CD4-positive, alpha-beta memory T cell (primary cell): ENCODE measurements at regions not wholly inside any gene's neighbourhood (a gene's known extent, or its start where the extent isn't known, plus 50 kb on each side); places are given as distances from the start of the nearest gene placed in this dataset.
"Not testable (repeated sequence)": the region's sequence is repeated elsewhere in the genome, so short reads cannot be mapped to it uniquely, and the experiment has no call there.

ENCODE experiments used
- CTCF ChIA-PET: fragments of 350-600 bp; sonication (Branson Sonifier 250); formaldehyde crosslinking; loops from one replicate; lab custom pipeline; 2021; ENCODE audit warnings: inconsistent platforms; ENCODE audit not compliant: partially characterized antibody; lab: Charles Lee
- POLR2A ChIA-PET: fragments of 350-600 bp; sonication (Branson Sonifier 250); formaldehyde crosslinking; loops from one replicate; lab custom pipeline; 2021; ENCODE audit not compliant: partially characterized antibody; lab: Charles Lee
- DNase-seq, 5 donors: peaks; one replicate each; pipeline versions ENCODE4 v3.0.0 to v3.0.0-alpha.2; 2020 to 2022; ENCODE audit warnings: mixed read lengths in 1 of 5
- H3K27ac ChIP-seq: one replicate; pipeline ENCODE4 v1.7.0; 2013; ENCODE audit warnings: low read depth, low read length
- H3K27me3 ChIP-seq: 2 replicates; pipeline ENCODE4 v1.7.0; 2013; ENCODE audit warnings: mild to moderate bottlenecking, low read length, moderate library complexity; ENCODE audit not compliant: insufficient read depth
- H3K36me3 ChIP-seq: 2 replicates; pipeline ENCODE4 v1.7.0; 2013; ENCODE audit warnings: mild to moderate bottlenecking, low read length, moderate library complexity; ENCODE audit not compliant: insufficient read depth
- H3K4me1 ChIP-seq: 2 replicates; pipeline ENCODE4 v1.7.0; 2013; ENCODE audit warnings: mild to moderate bottlenecking, low read length, moderate library complexity; ENCODE audit not compliant: insufficient read depth
- H3K4me3 ChIP-seq, 2 donors: one replicate each; pipeline ENCODE4 v1.7.0; 2013; ENCODE audit warnings: low read length in 2 of 2, mild to moderate bottlenecking in 1 of 2
- H3K9me3 ChIP-seq, 2 donors: one replicate each; pipeline ENCODE4 v1.7.0; 2013; ENCODE audit warnings: low read length in 2 of 2, control low read depth in 1 of 2; ENCODE audit not compliant: control insufficient read depth in 1 of 2
- H3K27ac Mint-ChIP-seq, 7 donors: one replicate each; pipeline ENCODE4 v1.8.0; 2020 to 2021; ENCODE audit warnings: mixed read lengths in 7 of 7, mild to moderate bottlenecking in 6 of 7, inconsistent platforms in 3 of 7, moderate library complexity in 3 of 7
- H3K27me3 Mint-ChIP-seq, 2 donors: one replicate each; pipeline ENCODE4 v1.8.0; 2020 to 2021; ENCODE audit warnings: mixed read lengths in 2 of 2
- H3K36me3 Mint-ChIP-seq, 2 donors: one replicate each; pipeline ENCODE4 v1.8.0; 2020 to 2021; ENCODE audit warnings: mixed read lengths in 2 of 2, inconsistent platforms in 1 of 2, mild to moderate bottlenecking in 1 of 2
- H3K4me1 Mint-ChIP-seq, 4 donors: one replicate each; pipeline ENCODE4 v1.8.0; 2020 to 2021; ENCODE audit warnings: mixed read lengths in 4 of 4, mild to moderate bottlenecking in 1 of 4
- H3K4me3 Mint-ChIP-seq, 8 donors: one replicate each; pipeline ENCODE4 v1.8.0; 2020 to 2021; ENCODE audit warnings: mixed read lengths in 8 of 8, mild to moderate bottlenecking in 7 of 8, moderate library complexity in 6 of 8, inconsistent platforms in 3 of 8
- H3K9me3 Mint-ChIP-seq, 8 donors: one replicate each; pipeline ENCODE4 v1.8.0; 2020 to 2021; ENCODE audit warnings: mixed read lengths in 8 of 8, mild to moderate bottlenecking in 5 of 8, inconsistent platforms in 3 of 8, moderate library complexity in 1 of 8
- intact Hi-C: fragments of 100-400 bp; cut with micrococcal nuclease; formaldehyde crosslinking; loops from one replicate; pipeline ENCODE4 v1.15.1; 2023

GRCh38 chr6:51028276-51028675, 209.6 kb downstream of the TFAP2B start:
- H3K36me3 ChIP-seq: no peaks in the 10 kb centered on the region
- ChIA-PET CTCF (no interaction called here), POLR2A (no interaction called here)
- Mint-ChIP-seq H3K9me3 (peaks cover 0 to 5% (median 1%) of the 10 kb centered on the region in 8 donors), H3K36me3 (no peaks in the 10 kb centered on the region), H3K4me1 (no peaks in the 10 kb centered on the region), H3K4me3 (no peak overlapping the region), H3K27me3 (no peaks in the 10 kb centered on the region), H3K27ac (no peak overlapping the region)
- H3K4me3 ChIP-seq: no peak overlapping the region
- no peaks in the 10 kb centered on the region for H3K9me3 ChIP-seq
- intact Hi-C loops: no loop called here
- no peak overlapping the region for H3K27ac ChIP-seq
- no peak for DNase-seq
- H3K27me3 ChIP-seq: no peaks in the 10 kb centered on the region
- H3K4me1 ChIP-seq: no peaks in the 10 kb centered on the region

- intact Hi-C loops: no loop called here
- POLR2A ChIA-PET: no interaction called here
- no peaks in the 10 kb centered on the region for H3K36me3 ChIP-seq
- H3K4me3 Mint-ChIP-seq: no peak overlapping the region
- no peak for DNase-seq
- CTCF ChIA-PET: no interaction called here
- H3K27me3 Mint-ChIP-seq: no peaks in the 10 kb centered on the region
- no peak overlapping the region for H3K4me3 ChIP-seq
- no peaks in the 10 kb centered on the region for H3K4me1 Mint-ChIP-seq
- H3K9me3 ChIP-seq: no peaks in the 10 kb centered on the region
- H3K9me3 Mint-ChIP-seq: peaks cover 0 to 12% (median 6%) of the 10 kb centered on the region in 8 donors
- H3K36me3 Mint-ChIP-seq: no peaks in the 10 kb centered on the region
- no peaks in the 10 kb centered on the region for H3K4me1 ChIP-seq
- H3K27ac ChIP-seq: no peak overlapping the region
- H3K27me3 ChIP-seq: no peaks in the 10 kb centered on the region
- H3K27ac Mint-ChIP-seq: no peak overlapping the region
Measured at GRCh38 chr6:51029561-51029960, 210.9 kb downstream of the TFAP2B start.

GRCh38 chr6:51045548-51045947, 226.9 kb downstream of the TFAP2B start:
- H3K27ac Mint-ChIP-seq: no peak overlapping the region
- no peaks in the 10 kb centered on the region for H3K27me3 Mint-ChIP-seq
- H3K27ac ChIP-seq: no peak overlapping the region
- peaks cover 0 to 2% (median 0%) of the 10 kb centered on the region in 8 donors for H3K9me3 Mint-ChIP-seq
- H3K4me3 Mint-ChIP-seq: no peak overlapping the region
- H3K4me1 ChIP-seq: no peaks in the 10 kb centered on the region
- no peak overlapping the region for H3K4me3 ChIP-seq
- ChIA-PET POLR2A (no interaction called here), CTCF (no interaction called here)
- no peak for DNase-seq
- no peaks in the 10 kb centered on the region for H3K36me3 ChIP-seq
- intact Hi-C loops: no loop called here
- no peaks in the 10 kb centered on the region for H3K27me3 ChIP-seq
- no peaks in the 10 kb centered on the region for H3K9me3 ChIP-seq
- H3K4me1 Mint-ChIP-seq: no peaks in the 10 kb centered on the region
- no peaks in the 10 kb centered on the region for H3K36me3 Mint-ChIP-seq

GRCh38 chr6:51049288-51049982, 230.8 kb downstream of the TFAP2B start:
- no peaks in the 10 kb centered on the region for H3K4me1 Mint-ChIP-seq
- Histone ChIP-seq H3K9me3 (no peaks in the 10 kb centered on the region), H3K36me3 (no peaks in the 10 kb centered on the region), H3K4me3 (no peak overlapping the region), H3K4me1 (no peaks in the 10 kb centered on the region), H3K27me3 (no peaks in the 10 kb centered on the region), H3K27ac (no peak overlapping the region)
- ChIA-PET CTCF (no interaction called here), POLR2A (no interaction called here)
- no peak overlapping the region for H3K27ac Mint-ChIP-seq
- intact Hi-C loops: no loop called here
- H3K9me3 Mint-ChIP-seq: peaks cover 0 to 14% (median 5%) of the 10 kb centered on the region in 8 donors
- no peaks in the 10 kb centered on the region for H3K36me3 Mint-ChIP-seq
- no peaks in the 10 kb centered on the region for H3K27me3 Mint-ChIP-seq
- no peak for DNase-seq
- no peak overlapping the region for H3K4me3 Mint-ChIP-seq

- Mint-ChIP-seq H3K9me3 (peaks cover 0 to 14% (median 5%) of the 10 kb centered on the region in 8 donors), H3K27me3 (no peaks in the 10 kb centered on the region), H3K27ac (no peak overlapping the region), H3K4me1 (no peaks in the 10 kb centered on the region), H3K36me3 (no peaks in the 10 kb centered on the region), H3K4me3 (peak overlapping the region in 1 of 8 donors; percentile 21)
- no peak overlapping the region for H3K27ac ChIP-seq
- ChIA-PET POLR2A (no interaction called here), CTCF (no interaction called here)
- no peaks in the 10 kb centered on the region for H3K36me3 ChIP-seq
- DNase-seq: no peak
- no peak overlapping the region for H3K4me3 ChIP-seq
- no peaks in the 10 kb centered on the region for H3K9me3 ChIP-seq
- intact Hi-C loops: no loop called here
- no peaks in the 10 kb centered on the region for H3K4me1 ChIP-seq
- no peaks in the 10 kb centered on the region for H3K27me3 ChIP-seq
Measured at GRCh38 chr6:51049983-51050877, 231.6 kb downstream of the TFAP2B start.

- H3K4me3 Mint-ChIP-seq, intact Hi-C loops, H3K36me3 Mint-ChIP-seq, POLR2A ChIA-PET, H3K27me3 ChIP-seq, H3K27ac Mint-ChIP-seq, H3K36me3 ChIP-seq, H3K9me3 ChIP-seq, H3K4me1 Mint-ChIP-seq, H3K27ac ChIP-seq, H3K4me3 ChIP-seq, CTCF ChIA-PET, DNase-seq, H3K27me3 Mint-ChIP-seq, H3K4me1 ChIP-seq: not testable (repeated sequence)
- H3K9me3 Mint-ChIP-seq: peaks cover 0 to 14% (median 4%) of the 10 kb centered on the region in 8 donors
Measured at GRCh38 chr6:51052716-51053115, 234.0 kb downstream of the TFAP2B start.

GRCh38 chr6:51055316-51055715, 236.6 kb downstream of the TFAP2B start:
- POLR2A ChIA-PET: not testable (repeated sequence)

More at GRCh38 chr6:51055316-51055715, 236.6 kb downstream of the TFAP2B start:
- H3K4me3 Mint-ChIP-seq, H3K4me1 ChIP-seq, H3K4me3 ChIP-seq, H3K27ac Mint-ChIP-seq, H3K36me3 ChIP-seq, H3K4me1 Mint-ChIP-seq, DNase-seq, intact Hi-C loops, H3K36me3 Mint-ChIP-seq, H3K27me3 Mint-ChIP-seq, CTCF ChIA-PET, H3K27me3 ChIP-seq, H3K9me3 ChIP-seq, H3K27ac ChIP-seq: not testable (repeated sequence)
- H3K9me3 Mint-ChIP-seq: peaks cover 0 to 16% (median 4%) of the 10 kb centered on the region in 8 donors
